Adrenal gland (tissue), 5 donors: ENCODE measurements at regions not wholly inside any gene's neighbourhood (a gene's known extent, or its start where the extent isn't known, plus 50 kb on each side); places are given as distances from the start of the nearest gene placed in this dataset.

Source experiments
- CTCF ChIP-seq, 6 experiments: fragments of 450-650 bp in 4 of 6; fragments of 200-600 bp in 2 of 6; sonication (generic) in 1 of 6; IDR thresholded peaks; 1 replicate in 5 of 6; 2 replicates in 1 of 6; pipeline versions ENCODE4 v1.5.1 to v1.8.0; 2016 to 2021; ENCODE audit warnings: antibody characterized with exemption in 6 of 6, mild to moderate bottlenecking in 2 of 6, moderate library complexity in 1 of 6
- POLR2A ChIP-seq, 2 donors: fragments of 450-650 bp; IDR thresholded peaks; one replicate each; pipeline ENCODE4 v1.6.1; 2017; ENCODE audit warnings: antibody characterized with exemption in 2 of 2, mild to moderate bottlenecking in 2 of 2, moderate library complexity in 1 of 2
- donor health status: DM: no; HTN: no; CAD: no.

GRCh38 chr1:105373681-105374080 lies 1624.0 kb downstream of the AMY1C start:
- no peak for TF ChIP-seq CTCF (IDR thresholded peaks at IDR 0.05)
- no peak for TF ChIP-seq POLR2A (IDR thresholded peaks at IDR 0.05)
